ENCODE measurements at regions not wholly inside any gene's neighbourhood (a gene's known extent, or its start where the extent isn't known, plus 50 kb on each side); places are given as distances from the start of the nearest gene placed in this dataset.
"Not testable (repeated sequence)": the region's sequence is repeated elsewhere in the genome, so short reads cannot be mapped to it uniquely, and the experiment has no call there.

DNA sequence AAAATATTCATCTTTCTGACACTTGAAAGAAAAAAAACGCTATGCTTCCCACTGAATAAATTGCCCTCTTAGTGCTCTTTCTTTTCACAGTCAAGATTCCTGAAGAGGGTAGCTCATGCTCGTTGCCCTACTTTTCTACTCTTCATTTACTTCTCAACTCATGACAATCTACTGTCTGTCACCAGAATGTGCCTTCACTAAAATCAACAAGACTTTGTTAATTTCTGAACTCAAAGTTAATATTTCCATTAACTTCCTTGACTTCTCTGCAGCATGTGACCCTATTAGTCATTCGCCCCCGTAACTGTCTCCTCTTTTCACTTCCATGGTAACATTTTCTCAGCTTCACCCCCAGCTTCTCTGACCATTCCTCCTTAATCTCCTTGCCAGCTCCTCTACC lies 98.9 kb upstream of the MAPRE2 start:
- no peak overlapping the region for H3K4me2 ChIP-seq
- H3K4me3 ChIP-seq: no peak overlapping the region
- no peak overlapping the region for H3K27ac ChIP-seq
- no peaks in the 10 kb centered on the region for H4K20me1 ChIP-seq
- no peaks in the 10 kb centered on the region for H3K4me1 ChIP-seq
- H3K36me3 ChIP-seq: no peaks in the 10 kb centered on the region
- no peaks in the 10 kb centered on the region for H3K9me3 ChIP-seq
- TF ChIP-seq Cebpa-rat (IDR thresholded peaks at IDR 0.05): no peak
- no peak overlapping the region for H3K9ac ChIP-seq
- no peaks in the 10 kb centered on the region for H3K27me3 ChIP-seq

DNA sequence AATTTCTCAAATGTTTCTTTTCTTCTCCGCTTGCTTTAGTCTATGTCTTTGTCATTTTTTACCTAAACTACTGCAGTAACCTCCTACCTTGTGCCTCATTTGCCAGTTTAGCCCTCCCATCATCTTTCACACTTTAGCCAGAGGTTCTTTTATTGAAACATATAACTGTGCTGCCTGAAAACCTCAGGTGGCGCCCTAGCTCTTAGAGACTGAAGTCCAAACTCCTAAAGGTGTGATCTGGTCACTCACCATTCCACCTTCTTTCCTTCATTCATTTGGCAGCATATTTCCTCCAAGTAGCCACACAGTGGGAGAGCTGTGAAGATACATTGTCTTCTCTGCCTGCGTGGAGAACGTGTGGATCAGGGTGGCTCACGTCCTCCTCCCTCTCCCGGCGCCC lies 98.2 kb upstream of the MAPRE2 start:
- no peaks in the 10 kb centered on the region for H3K36me3 ChIP-seq
- H3K9ac ChIP-seq: no peak overlapping the region
- H3K27me3 ChIP-seq: no peaks in the 10 kb centered on the region
- no peaks in the 10 kb centered on the region for H3K9me3 ChIP-seq
- no peak overlapping the region for H3K4me3 ChIP-seq
- H3K27ac ChIP-seq: no peak overlapping the region
- H3K4me1 ChIP-seq: no peaks in the 10 kb centered on the region
- no peaks in the 10 kb centered on the region for H4K20me1 ChIP-seq
- no peak overlapping the region for H3K4me2 ChIP-seq
- TF ChIP-seq Cebpa-rat (IDR thresholded peaks at IDR 0.05): no peak

DNA sequence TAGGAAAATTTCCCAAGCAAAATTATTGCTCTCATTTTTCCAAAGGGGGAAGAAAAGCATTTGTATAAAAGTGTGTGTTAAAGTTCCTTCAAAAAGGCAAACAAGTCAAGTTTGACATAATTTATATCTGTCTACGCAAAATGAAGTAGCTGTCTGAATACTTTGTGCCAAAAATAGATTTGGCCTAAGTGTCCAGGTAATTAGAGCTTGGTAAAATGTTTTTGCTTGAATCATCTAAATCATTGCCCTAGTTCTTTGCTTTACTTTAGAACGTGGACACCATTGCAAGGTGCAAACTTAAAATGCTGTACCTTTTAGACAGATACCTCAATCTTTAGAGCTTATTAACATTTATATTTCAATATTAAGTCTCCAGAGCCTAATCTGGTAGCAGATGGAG lies 97.6 kb upstream of the MAPRE2 start:
- H3K27ac ChIP-seq: no peak overlapping the region
- H3K4me3 ChIP-seq: no peak overlapping the region
- no peaks in the 10 kb centered on the region for H3K36me3 ChIP-seq
- H3K9ac ChIP-seq: no peak overlapping the region
- H3K4me1 ChIP-seq: no peaks in the 10 kb centered on the region
- no peaks in the 10 kb centered on the region for H3K27me3 ChIP-seq
- H4K20me1 ChIP-seq: no peaks in the 10 kb centered on the region
- no peak overlapping the region for H3K4me2 ChIP-seq
- no peaks in the 10 kb centered on the region for H3K9me3 ChIP-seq
- no peak for TF ChIP-seq Cebpa-rat (IDR thresholded peaks at IDR 0.05)

DNA sequence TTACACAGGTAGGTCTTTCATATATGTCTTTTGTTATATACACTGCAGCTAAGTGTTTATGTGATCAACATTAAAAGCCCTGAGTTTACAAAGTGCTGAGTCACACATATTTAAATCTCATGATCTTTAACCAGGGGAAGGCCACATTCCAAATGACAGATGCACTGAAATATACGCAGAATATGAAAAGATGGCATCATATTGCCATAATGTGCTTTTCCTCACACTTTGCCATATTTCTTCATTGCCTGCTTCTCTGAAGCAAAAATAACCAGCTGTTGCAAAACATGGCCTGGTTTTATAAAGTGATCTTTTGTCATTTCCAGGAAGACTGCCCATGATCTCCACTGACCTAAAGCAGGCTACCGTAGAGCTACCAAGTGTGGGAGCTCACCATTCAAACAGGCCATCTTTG lies 93.5 kb upstream of the MAPRE2 start:
- no peaks in the 10 kb centered on the region for H4K20me1 ChIP-seq
- H3K4me3 ChIP-seq: no peak overlapping the region
- H3K36me3 ChIP-seq: no peaks in the 10 kb centered on the region
- H3K4me2 ChIP-seq: no peak overlapping the region
- H3K4me1 ChIP-seq: no peaks in the 10 kb centered on the region
- no peak overlapping the region for H3K9ac ChIP-seq
- H3K27ac ChIP-seq: no peak overlapping the region
- no peaks in the 10 kb centered on the region for H3K27me3 ChIP-seq
- H3K9me3 ChIP-seq: no peaks in the 10 kb centered on the region
- no peak for TF ChIP-seq Cebpa-rat (IDR thresholded peaks at IDR 0.05)

DNA sequence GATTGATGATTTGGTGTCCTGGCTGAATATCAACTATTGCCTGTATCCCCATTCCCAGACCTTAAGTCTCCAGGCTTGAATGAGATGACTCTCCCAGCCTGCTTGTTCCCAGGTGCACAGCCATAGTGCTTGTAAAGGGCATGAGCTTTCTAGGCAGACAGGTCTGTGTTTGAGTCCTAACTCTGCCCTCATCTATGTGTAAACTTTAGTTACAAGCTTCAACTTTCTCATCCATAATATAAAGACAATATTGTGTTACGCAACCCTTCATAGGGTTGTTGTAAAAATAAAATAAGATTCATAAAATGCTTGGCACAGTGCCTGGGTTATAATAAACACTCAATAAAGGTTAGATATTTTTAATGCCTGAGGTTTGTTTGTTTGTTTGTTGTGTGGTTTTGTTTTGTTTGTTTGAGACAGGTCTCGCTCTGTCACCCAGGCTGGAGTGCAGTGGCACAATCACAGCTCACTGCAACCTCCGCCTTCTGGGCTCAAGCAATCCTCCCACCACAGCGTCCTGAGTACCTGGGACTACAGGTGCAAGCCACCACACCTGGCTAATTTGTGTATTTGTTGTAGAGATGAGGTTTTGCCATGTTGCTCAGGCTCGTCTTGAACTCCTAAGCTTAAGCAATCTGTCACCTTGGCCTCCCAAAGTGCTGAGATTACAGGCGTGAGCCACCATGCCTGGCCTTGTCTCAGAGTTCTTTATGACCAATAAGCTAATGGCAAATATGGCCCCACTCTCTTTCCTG lies 89.4 kb upstream of the MAPRE2 start:
- Histone ChIP-seq H3K4me1 (no peaks in the 10 kb centered on the region), H3K27me3 (no peaks in the 10 kb centered on the region; the same call in 1 of the 2 replicates), H3K9ac (no peak overlapping the region), H3K4me3 (no peak overlapping the region), H4K20me1 (no peaks in the 10 kb centered on the region), H3K4me2 (no peak overlapping the region), H3K9me3 (no peaks in the 10 kb centered on the region), H3K27ac (no peak overlapping the region), H3K36me3 (no peaks in the 10 kb centered on the region)
- TF ChIP-seq Cebpa-rat (IDR thresholded peaks at IDR 0.05): peak; percentile 61; the same call in 1 of the 2 replicates

DNA sequence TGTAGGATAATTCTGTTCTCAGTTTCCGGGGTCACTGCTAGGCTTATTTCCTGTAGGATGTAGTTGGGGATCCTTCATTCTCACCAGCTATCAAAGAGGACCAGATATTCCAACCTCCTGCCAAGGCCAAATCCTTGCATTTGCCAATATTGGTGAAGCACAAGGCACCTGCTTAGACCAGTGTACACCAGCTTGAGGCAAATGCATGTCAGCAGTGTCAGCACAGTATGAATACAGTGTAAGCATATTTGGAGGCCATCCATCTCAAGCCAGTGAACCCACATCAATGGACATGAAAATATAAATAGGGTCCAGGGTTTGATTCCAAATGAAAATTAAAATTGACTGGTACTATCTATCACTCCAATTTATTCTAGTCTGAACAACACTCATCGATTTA lies 88.0 kb upstream of the MAPRE2 start:
- Histone ChIP-seq H3K27ac (no peak overlapping the region), H3K4me3 (no peak overlapping the region), H3K27me3 (no peaks in the 10 kb centered on the region; the same call in 1 of the 2 replicates)

DNA sequence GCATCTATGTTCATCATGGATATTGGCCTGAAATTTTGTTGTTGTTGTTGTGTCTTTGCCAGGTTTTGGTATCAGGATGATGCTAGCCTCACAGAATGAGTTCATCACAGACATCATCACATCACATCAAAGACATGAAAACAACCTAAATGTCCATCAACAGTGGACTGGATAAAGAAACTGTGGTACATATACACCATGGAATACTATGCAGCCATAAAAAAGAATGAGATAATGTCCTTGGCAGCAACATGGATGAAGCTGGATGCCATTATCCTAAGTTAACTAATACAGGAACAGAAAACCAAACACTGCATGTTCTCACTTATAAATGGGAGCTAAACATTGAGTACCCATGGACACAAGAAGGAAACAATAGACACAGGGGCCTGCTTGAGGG lies 85.7 kb upstream of the MAPRE2 start:
- not testable (repeated sequence) for H3K4me3 ChIP-seq, H3K4me2 ChIP-seq, H4K20me1 ChIP-seq, H3K4me1 ChIP-seq, H3K27me3 ChIP-seq, H3K27ac ChIP-seq, H3K9ac ChIP-seq, H3K36me3 ChIP-seq, H3K9me3 ChIP-seq

More for the DNA sequence above, 88.0 kb upstream of the MAPRE2 start:
- Histone ChIP-seq H3K4me1 (no peaks in the 10 kb centered on the region), H3K9me3 (no peaks in the 10 kb centered on the region), H3K36me3 (no peaks in the 10 kb centered on the region), H3K9ac (no peak overlapping the region), H3K4me2 (no peak overlapping the region), H4K20me1 (no peaks in the 10 kb centered on the region)
- no peak for TF ChIP-seq Cebpa-rat (IDR thresholded peaks at IDR 0.05)

DNA sequence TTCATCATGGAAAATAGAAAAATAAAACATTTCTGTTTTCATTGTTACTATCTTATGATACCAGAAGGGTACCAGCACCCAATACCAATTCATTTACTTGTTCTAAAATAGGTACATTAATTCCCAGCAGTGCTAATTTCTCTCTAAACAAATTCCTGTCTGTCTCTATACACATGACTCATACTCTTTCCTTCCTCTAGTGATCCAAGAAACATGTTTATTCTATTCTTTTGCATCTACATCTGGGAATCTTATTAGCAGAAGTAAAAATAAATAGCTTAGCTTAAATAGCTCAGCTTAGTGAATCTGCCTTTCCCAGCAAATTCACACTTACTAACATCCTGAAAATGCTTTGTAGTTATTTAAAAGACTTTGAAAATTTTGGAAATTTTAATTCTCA lies 84.5 kb upstream of the MAPRE2 start:
- no peak overlapping the region for H3K4me2 ChIP-seq

DNA sequence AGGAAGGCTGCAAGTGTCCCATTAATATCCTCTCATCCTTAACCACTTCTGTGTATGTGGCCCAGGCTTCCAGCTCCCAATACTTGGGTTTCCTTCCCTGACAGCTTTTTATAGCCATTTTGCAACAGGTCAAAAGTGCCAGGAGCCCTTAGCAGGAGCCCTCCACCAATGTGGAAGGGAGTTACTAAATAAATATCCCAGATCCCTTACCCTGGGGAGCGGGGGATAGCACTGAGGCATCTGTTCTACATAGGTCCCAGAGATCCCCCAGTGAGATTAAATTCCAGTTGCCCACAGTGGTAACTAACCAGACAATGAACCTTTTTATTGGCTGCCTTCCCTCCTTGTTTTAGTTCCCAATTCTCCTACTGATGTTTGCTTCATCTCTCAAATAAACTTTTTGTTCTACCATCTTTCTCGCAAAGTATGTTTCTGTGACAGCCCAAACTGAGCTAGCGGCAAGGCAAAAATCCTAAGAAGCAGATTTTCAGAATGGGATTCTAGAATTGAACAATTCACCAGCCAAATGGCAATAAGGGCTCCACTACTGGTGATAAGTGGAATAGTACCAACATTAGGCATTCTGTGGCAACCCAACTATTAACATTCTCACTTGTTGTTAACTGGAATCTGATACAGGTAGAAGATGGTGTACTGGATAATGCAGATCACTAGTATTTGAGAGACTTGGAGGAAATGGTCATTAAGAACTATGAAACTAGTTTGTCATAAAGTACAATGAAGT lies 83.9 kb upstream of the MAPRE2 start:
- Histone ChIP-seq H3K27ac (no peak overlapping the region), H3K4me1 (no peaks in the 10 kb centered on the region), H3K27me3 (no peaks in the 10 kb centered on the region; the same call in 1 of the 2 replicates), H3K9ac (no peak overlapping the region), H3K36me3 (no peaks in the 10 kb centered on the region), H3K4me2 (no peak overlapping the region), H3K9me3 (no peaks in the 10 kb centered on the region), H4K20me1 (no peaks in the 10 kb centered on the region), H3K4me3 (no peak overlapping the region)
- TF ChIP-seq Cebpa-rat (IDR thresholded peaks at IDR 0.05): no peak

More for the DNA sequence above, 84.5 kb upstream of the MAPRE2 start:
- no peak overlapping the region for H3K27ac ChIP-seq
- H3K4me1 ChIP-seq: no peaks in the 10 kb centered on the region
- no peaks in the 10 kb centered on the region for H3K36me3 ChIP-seq
- H4K20me1 ChIP-seq: no peaks in the 10 kb centered on the region
- H3K9ac ChIP-seq: no peak overlapping the region
- H3K27me3 ChIP-seq: no peaks in the 10 kb centered on the region; the same call in 1 of the 2 replicates
- TF ChIP-seq Cebpa-rat (IDR thresholded peaks at IDR 0.05): no peak
- no peaks in the 10 kb centered on the region for H3K9me3 ChIP-seq
- H3K4me3 ChIP-seq: no peak overlapping the region

DNA sequence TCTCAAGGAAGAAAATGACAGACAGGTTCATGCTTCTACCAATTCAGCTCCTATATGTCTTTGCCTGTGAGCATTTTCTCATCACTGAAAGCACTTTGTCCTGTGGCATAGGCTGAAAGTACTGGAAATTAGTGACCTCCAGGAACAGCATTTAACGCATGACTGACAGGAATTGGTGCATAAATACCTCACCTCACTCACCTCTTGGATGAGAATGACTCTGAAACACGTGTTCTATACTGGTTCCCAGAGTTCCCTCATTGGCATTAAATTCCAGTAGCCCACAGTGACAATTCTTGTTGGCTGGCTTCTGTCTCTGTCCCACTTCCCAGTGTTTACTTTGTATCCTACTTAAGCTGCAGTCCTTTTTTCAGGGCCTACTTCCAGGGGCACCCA lies 83.4 kb upstream of the MAPRE2 start:
- Histone ChIP-seq H3K4me1 (no peaks in the 10 kb centered on the region), H3K36me3 (no peaks in the 10 kb centered on the region), H3K27ac (no peak overlapping the region), H4K20me1 (no peaks in the 10 kb centered on the region), H3K4me2 (no peak overlapping the region), H3K4me3 (no peak overlapping the region), H3K9ac (no peak overlapping the region), H3K9me3 (no peaks in the 10 kb centered on the region), H3K27me3 (no peaks in the 10 kb centered on the region; the same call in 1 of the 2 replicates)
- no peak for TF ChIP-seq Cebpa-rat (IDR thresholded peaks at IDR 0.05)

Measured in BLaER1 (cell line).